HuH-7 (cell line): ENCODE measurements at regions not wholly inside any gene's neighbourhood (a gene's known extent, or its start where the extent isn't known, plus 50 kb on each side); places are given as distances from the start of the nearest gene placed in this dataset.
"Not testable (repeated sequence)": the region's sequence is repeated elsewhere in the genome, so short reads cannot be mapped to it uniquely, and the experiment has no call there.

ENCODE experiments used
- DNase-seq: peaks from one replicate; pipeline ENCODE4 v3.0.0; 2011; ENCODE audit warnings: low spot score

GRCh38 chr14:51351997-51352396, 112.0 kb downstream of the TMX1 start:
- DNase-seq = no peak

GRCh38 chr14:51353901-51354300, 113.9 kb downstream of the TMX1 start:
- no peak for DNase-seq

- DNase-seq = no peak
Observed at GRCh38 chr14:51354846-51355245, 114.8 kb downstream of the TMX1 start.

- DNase-seq = no peak
Observed at GRCh38 chr14:51356381-51356780, 116.3 kb downstream of the TMX1 start.

GRCh38 chr14:51357250-51357649, 117.2 kb downstream of the TMX1 start:
- no peak for DNase-seq

GRCh38 chr14:51360592-51360991, 120.5 kb downstream of the TMX1 start:
- no peak for DNase-seq

- no peak for DNase-seq
Observed at GRCh38 chr14:51365241-51365965, 125.4 kb downstream of the TMX1 start.

GRCh38 chr14:51366460-51366859, 126.4 kb downstream of the TMX1 start:
- DNase-seq = not testable (repeated sequence)

- not testable (repeated sequence) for DNase-seq
Observed at GRCh38 chr14:51366866-51367599, 127.0 kb downstream of the TMX1 start.

- DNase-seq = no peak
Observed at GRCh38 chr14:51367600-51367931, 127.5 kb downstream of the TMX1 start.

- DNase-seq = no peak
Observed at GRCh38 chr14:51368721-51369163, 128.7 kb downstream of the TMX1 start.

GRCh38 chr14:51369814-51370213, 129.8 kb downstream of the TMX1 start:
- DNase-seq = peak; percentile 33

- DNase-seq = no peak
Observed at GRCh38 chr14:51370758-51371386, 130.8 kb downstream of the TMX1 start.

- not testable (repeated sequence) for DNase-seq
Observed at GRCh38 chr14:51377186-51377585, 137.1 kb downstream of the TMX1 start.

- DNase-seq = no peak
Observed at GRCh38 chr14:51382506-51382905, 142.5 kb downstream of the TMX1 start.

- DNase-seq = no peak
Observed at GRCh38 chr14:51386411-51386810, 146.4 kb downstream of the TMX1 start.

GRCh38 chr14:51386983-51387735, 147.1 kb downstream of the TMX1 start:
- no peak for DNase-seq

GRCh38 chr14:51392416-51392815, 152.4 kb downstream of the TMX1 start:
- DNase-seq = no peak

- no peak for DNase-seq
Observed at GRCh38 chr14:51394384-51394783, 154.3 kb downstream of the TMX1 start.

GRCh38 chr14:51394804-51395203, 154.8 kb downstream of the TMX1 start:
- no peak for DNase-seq

- no peak for DNase-seq
Observed at GRCh38 chr14:51395361-51395849, 155.4 kb downstream of the TMX1 start.

- no peak for DNase-seq
Observed at GRCh38 chr14:51396222-51396815, 156.3 kb downstream of the TMX1 start.
